ENCODE measurements at regions not wholly inside any gene's neighbourhood (a gene's known extent, or its start where the extent isn't known, plus 50 kb on each side); places are given as distances from the start of the nearest gene placed in this dataset.
"Not testable (repeated sequence)": the region's sequence is repeated elsewhere in the genome, so short reads cannot be mapped to it uniquely, and the experiment has no call there.

DNA sequence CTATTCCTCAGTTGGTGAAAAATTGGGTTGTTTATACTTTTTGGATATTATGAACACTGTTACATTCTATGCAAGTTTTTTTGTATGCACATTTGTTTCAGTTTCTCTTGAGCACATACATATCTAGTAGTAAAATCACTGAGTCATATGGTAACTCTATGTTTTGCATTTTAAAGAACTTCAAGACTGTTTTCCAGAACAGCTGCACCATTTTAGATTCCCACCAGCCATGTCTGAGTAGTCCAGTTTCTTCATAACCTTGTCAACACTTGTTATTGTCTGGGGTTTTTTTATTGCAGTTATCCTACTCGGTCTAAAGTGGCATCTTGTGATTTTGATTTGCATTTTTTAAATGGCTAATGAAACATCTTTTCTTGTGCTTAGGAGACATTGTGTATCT lies 100.3 kb upstream of the OTOS start:
- Mint-ChIP-seq H3K9me3 (no peaks in the 10 kb centered on the region; the same call in 1 of the 2 replicates), H3K27me3 (ENCODE audit: insufficient read depth) (peaks cover 7% of the 10 kb centered on the region)

DNA sequence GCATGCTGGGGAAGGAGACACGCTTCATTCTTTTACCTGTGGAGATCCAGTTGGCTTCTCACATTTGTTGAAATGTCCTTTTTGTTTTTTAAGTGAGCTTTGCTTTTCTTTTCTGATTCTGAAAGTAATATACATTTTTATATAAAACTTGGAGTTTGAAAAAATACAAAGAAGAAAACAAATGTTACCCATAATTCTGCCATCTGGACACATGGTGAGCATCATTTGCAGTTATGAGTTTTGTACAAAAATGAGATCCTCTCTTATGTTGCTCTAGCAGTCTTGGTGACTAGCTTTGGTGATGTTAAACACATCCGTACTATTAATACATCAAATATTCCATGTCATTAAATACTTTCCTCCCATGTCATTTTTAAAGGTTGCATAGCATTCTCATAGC lies 101.1 kb upstream of the OTOS start:
- Mint-ChIP-seq H3K36me3 (ENCODE audit: low read depth) (no peaks in the 10 kb centered on the region), H3K27me3 (ENCODE audit: insufficient read depth) (peaks cover 7% of the 10 kb centered on the region), H3K27ac (no peak overlapping the region), H3K4me1 (ENCODE audit: low read depth) (peaks cover 18% of the 10 kb centered on the region), H3K9me3 (no peaks in the 10 kb centered on the region; the same call in 1 of the 2 replicates), H3K4me3 (no peak overlapping the region)
- DNase-seq, result no peak
- TF ChIP-seq, protein P1, sequence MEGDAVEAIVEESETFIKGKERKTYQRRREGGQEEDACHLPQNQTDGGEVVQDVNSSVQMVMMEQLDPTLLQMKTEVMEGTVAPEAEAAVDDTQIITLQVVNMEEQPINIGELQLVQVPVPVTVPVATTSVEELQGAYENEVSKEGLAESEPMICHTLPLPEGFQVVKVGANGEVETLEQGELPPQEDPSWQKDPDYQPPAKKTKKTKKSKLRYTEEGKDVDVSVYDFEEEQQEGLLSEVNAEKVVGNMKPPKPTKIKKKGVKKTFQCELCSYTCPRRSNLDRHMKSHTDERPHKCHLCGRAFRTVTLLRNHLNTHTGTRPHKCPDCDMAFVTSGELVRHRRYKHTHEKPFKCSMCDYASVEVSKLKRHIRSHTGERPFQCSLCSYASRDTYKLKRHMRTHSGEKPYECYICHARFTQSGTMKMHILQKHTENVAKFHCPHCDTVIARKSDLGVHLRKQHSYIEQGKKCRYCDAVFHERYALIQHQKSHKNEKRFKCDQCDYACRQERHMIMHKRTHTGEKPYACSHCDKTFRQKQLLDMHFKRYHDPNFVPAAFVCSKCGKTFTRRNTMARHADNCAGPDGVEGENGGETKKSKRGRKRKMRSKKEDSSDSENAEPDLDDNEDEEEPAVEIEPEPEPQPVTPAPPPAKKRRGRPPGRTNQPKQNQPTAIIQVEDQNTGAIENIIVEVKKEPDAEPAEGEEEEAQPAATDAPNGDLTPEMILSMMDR (IDR thresholded peaks at IDR 0.05), result no peak

More for the DNA sequence above, 100.3 kb upstream of the OTOS start:
- DNase-seq, result no peak
- Mint-ChIP-seq H3K4me3 (no peak overlapping the region), H3K36me3 (ENCODE audit: low read depth) (no peaks in the 10 kb centered on the region), H3K4me1 (ENCODE audit: low read depth) (peaks cover 18% of the 10 kb centered on the region), H3K27ac (no peak overlapping the region)
- TF ChIP-seq, protein P1 (IDR thresholded peaks at IDR 0.05), result no peak

DNA sequence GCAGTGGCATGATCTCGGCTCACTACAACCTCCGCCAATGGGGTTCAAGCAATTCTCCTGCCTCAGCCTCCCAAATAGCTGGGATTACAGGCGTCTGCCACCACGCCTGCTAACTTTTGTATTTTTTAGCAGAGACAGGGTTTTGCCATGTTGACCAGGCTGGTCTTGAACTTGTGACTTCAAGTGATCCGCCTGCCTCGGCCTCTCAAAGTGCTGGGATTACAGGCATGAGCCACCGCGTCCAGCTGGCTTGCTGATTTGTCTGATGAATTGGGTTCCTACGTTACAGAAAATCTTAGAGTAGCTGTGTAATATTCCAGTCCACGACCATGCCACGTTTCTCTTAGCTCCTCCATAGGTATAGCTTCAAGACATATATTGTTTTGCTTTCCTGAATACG lies 102.6 kb upstream of the OTOS start:
- H3K36me3 Mint-ChIP-seq (ENCODE audit: low read depth); H3K27me3 Mint-ChIP-seq (ENCODE audit: insufficient read depth); H3K27ac Mint-ChIP-seq; DNase-seq; H3K4me3 Mint-ChIP-seq; H3K9me3 Mint-ChIP-seq: not testable (repeated sequence)
- peaks cover 11% of the 10 kb centered on the region for H3K4me1 Mint-ChIP-seq (ENCODE audit: low read depth)

DNA sequence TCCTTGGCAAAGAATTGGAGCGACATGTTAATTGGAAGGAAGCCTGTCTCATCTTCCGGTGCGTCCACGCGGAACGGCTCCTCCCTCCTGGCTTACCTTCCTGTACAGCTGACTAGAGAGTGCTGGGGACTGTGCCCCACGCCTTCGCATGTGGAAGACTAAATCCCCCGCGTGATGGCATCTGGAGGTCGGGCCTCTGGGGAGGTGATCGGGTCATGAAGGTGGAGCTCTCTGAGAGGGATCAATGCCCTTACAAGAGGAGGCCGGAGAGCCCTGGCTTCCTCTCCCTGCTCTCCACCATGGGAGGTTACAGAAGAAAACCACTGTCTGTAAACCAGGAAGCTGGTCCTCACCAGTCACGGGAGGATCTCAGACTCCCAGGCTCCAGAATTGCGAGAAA lies 104.1 kb upstream of the OTOS start:
- no peak overlapping the region for H3K4me3 Mint-ChIP-seq
- H3K36me3 Mint-ChIP-seq (ENCODE audit: low read depth), result no peaks in the 10 kb centered on the region
- H3K9me3 Mint-ChIP-seq, result no peaks in the 10 kb centered on the region
- no peak for DNase-seq
- TF ChIP-seq, protein P1 (IDR thresholded peaks at IDR 0.05), result no peak
- H3K4me1 Mint-ChIP-seq (ENCODE audit: low read depth), result no peaks in the 10 kb centered on the region
- H3K27me3 Mint-ChIP-seq (ENCODE audit: insufficient read depth), result peaks cover 9% of the 10 kb centered on the region
- no peak overlapping the region for H3K27ac Mint-ChIP-seq

DNA sequence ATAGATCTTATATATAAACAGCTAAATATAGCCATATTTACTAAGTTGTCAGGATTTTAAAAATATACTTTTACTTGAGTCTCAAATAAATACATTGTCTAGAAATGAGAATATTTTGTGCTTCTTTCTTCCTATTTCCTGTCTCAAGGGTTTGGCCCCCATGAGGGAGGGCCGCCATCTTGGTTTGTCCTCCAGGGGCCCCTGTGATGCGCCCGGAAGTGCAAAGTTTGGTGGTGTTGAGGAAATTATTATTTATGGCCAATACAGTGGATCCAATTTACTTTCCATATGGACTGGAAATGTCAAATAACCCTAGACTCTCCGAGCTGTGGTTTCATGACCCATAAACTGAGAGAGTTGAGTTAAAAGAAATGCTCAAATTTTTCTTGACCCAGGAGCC lies 104.7 kb upstream of the OTOS start:
- Mint-ChIP-seq H3K4me3 (no peak overlapping the region), H3K9me3 (no peaks in the 10 kb centered on the region), H3K36me3 (ENCODE audit: low read depth) (no peaks in the 10 kb centered on the region), H3K27ac (no peak overlapping the region), H3K4me1 (ENCODE audit: low read depth) (no peaks in the 10 kb centered on the region), H3K27me3 (ENCODE audit: insufficient read depth) (peaks cover 9% of the 10 kb centered on the region)
- TF ChIP-seq, protein P1 (IDR thresholded peaks at IDR 0.05), result no peak
- no peak for DNase-seq

DNA sequence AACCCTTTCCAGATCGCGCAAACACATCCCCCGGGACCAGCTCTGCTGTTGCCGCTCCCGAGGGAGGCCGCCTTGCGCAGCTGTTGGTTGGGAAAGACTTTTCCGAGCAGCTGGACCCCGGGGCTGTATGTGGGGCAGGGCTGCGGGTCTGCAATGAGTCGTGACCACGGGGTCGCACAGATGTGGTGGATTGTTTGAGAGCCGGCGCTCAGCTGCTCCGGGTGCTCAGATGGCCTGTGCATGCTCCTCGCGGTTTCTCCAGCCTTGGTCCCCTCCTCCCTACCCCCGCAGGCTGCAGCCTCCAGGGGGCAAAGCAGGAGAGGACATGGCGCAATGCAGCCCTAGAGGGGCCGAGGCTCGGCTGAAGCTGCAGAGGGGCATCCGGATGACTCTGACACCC lies 105.2 kb upstream of the OTOS start:
- DNase-seq, result no peak
- no peak overlapping the region for H3K4me3 Mint-ChIP-seq

More for the DNA sequence above, 105.2 kb upstream of the OTOS start:
- H3K27ac Mint-ChIP-seq, result no peak overlapping the region
- no peaks in the 10 kb centered on the region for H3K9me3 Mint-ChIP-seq
- H3K27me3 Mint-ChIP-seq (ENCODE audit: insufficient read depth), result peaks cover 9% of the 10 kb centered on the region
- no peaks in the 10 kb centered on the region for H3K4me1 Mint-ChIP-seq (ENCODE audit: low read depth)
- H3K36me3 Mint-ChIP-seq (ENCODE audit: low read depth), result no peaks in the 10 kb centered on the region
- TF ChIP-seq, protein P1 (IDR thresholded peaks at IDR 0.05), result no peak
